ENCODE measurements at regions not wholly inside any gene's neighbourhood (a gene's known extent, or its start where the extent isn't known, plus 50 kb on each side); places are given as distances from the start of the nearest gene placed in this dataset.

DNA sequence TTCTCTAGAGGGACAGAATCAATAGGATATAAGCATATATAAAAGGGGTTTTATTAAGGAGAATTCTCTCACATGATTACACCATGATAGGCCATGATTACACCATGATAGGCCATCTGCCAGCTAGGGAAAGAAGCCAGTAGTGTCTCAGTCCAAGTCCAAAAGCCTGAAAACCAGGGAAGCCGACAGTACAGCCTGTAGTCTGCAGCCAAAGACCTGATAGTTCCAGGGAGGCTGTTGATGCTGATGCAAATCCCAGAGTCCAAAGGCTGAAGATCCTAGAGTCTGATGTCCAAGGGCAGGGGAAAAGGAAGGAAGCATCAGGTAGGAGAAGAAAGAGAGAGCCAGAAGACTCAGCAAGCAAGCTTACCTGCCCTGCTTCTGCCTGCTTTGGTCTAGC lies 411.3 kb upstream of the EMCN start:
- no peak overlapping the region for H2AK9ac ChIP-seq (replicated peaks; ENCODE audit: low read depth, low read length, poor library complexity)
- no peaks in the 10 kb centered on the region for H3K9me3 ChIP-seq (ENCODE audit: control insufficient read depth, insufficient read depth, low read length)
- no peak overlapping the region for H2AFZ ChIP-seq (replicated peaks; ENCODE audit: low read length, poor library complexity)
- H3K4me2 ChIP-seq (ENCODE audit: low read depth, low read length) = no peak overlapping the region
- H2BK20ac ChIP-seq (ENCODE audit: low read depth, low read length) = no peak overlapping the region
- no peak overlapping the region for H3K4me3 ChIP-seq (ENCODE audit: insufficient read depth, low read depth, low read length)
- H3K36me3 ChIP-seq (ENCODE audit: control insufficient read depth, insufficient read depth, low read length) = no peaks in the 10 kb centered on the region
- H2BK5ac ChIP-seq (ENCODE audit: low read depth, low read length, poor library complexity, severe bottlenecking) = no peak overlapping the region
- no peak overlapping the region for H4K8ac ChIP-seq (ENCODE audit: low read depth in 2 of 2, low read length in 2 of 2)
- POLR2A ChIA-PET (ENCODE audit: unreplicated experiment) = no interaction called here
- intact Hi-C loops (cut with micrococcal nuclease) (no loop called here), dilution Hi-C loops (cut with HindIII; ENCODE audit: low sequenced_read_pairs, unreplicated experiment) (no loop called here), in situ Hi-C loops (cut with MboI; ENCODE audit: low sequenced_read_pairs) (no loop called here)
- CTCF ChIA-PET = no interaction called here
- no peaks in the 10 kb centered on the region for H3K79me1 ChIP-seq (ENCODE audit: low read depth in 1 of 2, low read length in 2 of 2)
- H4K5ac ChIP-seq (ENCODE audit: low read depth, low read length) = no peak overlapping the region
- H3K27me3 ChIP-seq (ENCODE audit: control insufficient read depth, insufficient read depth, low read length) = no peaks in the 10 kb centered on the region
- H2AK5ac ChIP-seq (ENCODE audit: low read depth, low read length) = no peak overlapping the region
- no TSS peak for BruUV-seq (replicated peaks)
- no peak overlapping the region for H2BK120ac ChIP-seq (ENCODE audit: low read depth, low read length)
- no peak for DNase-seq
- no CpG with 5 or more reads among the region's 1 CpG for WGBS, 2 experiments (ENCODE audit: extremely low coverage in 2 of 2, insufficient read length in 1 of 2)
- no peak overlapping the region for H3K23ac ChIP-seq (ENCODE audit: low read depth, low read length)
- H2BK15ac ChIP-seq (ENCODE audit: low read depth, low read length) = no peak overlapping the region
- no peak for ATAC-seq (ENCODE audit: low read depth)
- no peaks in the 10 kb centered on the region for H4K20me1 ChIP-seq (ENCODE audit: insufficient read depth, low read length)
- H3K4me1 ChIP-seq (ENCODE audit: control insufficient read depth, insufficient read depth, low read length) = no peaks in the 10 kb centered on the region
- no peak overlapping the region for H3K9ac ChIP-seq (ENCODE audit: low read depth, low read length)
- H3K56ac ChIP-seq (ENCODE audit: extremely low read depth, insufficient read depth, low read length) = no peak overlapping the region
- H3K18ac ChIP-seq (ENCODE audit: low read depth, low read length) = no peak overlapping the region
- no peak overlapping the region for H4K91ac ChIP-seq (ENCODE audit: insufficient read depth, low read depth, low read length)
- H3K14ac ChIP-seq (replicated peaks; ENCODE audit: low read depth, low read length) = no peak overlapping the region
- no peaks in the 10 kb centered on the region for H3K9me1 ChIP-seq (ENCODE audit: insufficient read depth, low read length)
- TF ChIP-seq MXI1 (IDR thresholded peaks at IDR 0.05; ENCODE audit: borderline replicate concordance, low read depth, low read length) (no peak), MAZ (IDR thresholded peaks at IDR 0.05; ENCODE audit: borderline replicate concordance, low read depth, low read length) (no peak), NFE2L2 (IDR thresholded peaks at IDR 0.05; ENCODE audit: low read depth, low read length) (no peak), SMC3 (IDR thresholded peaks at IDR 0.05; ENCODE audit: low read depth, low read length) (no peak), MAFK (IDR thresholded peaks at IDR 0.05; ENCODE audit: low read depth, low read length) (no peak), USF2 (IDR thresholded peaks at IDR 0.05; ENCODE audit: low read depth, low read length) (no peak), CHD1 (IDR thresholded peaks at IDR 0.05; ENCODE audit: low read depth, low read length) (no peak), FOS (IDR thresholded peaks at IDR 0.05; ENCODE audit: low read depth, low read length) (no peak), ELK1 (IDR thresholded peaks at IDR 0.05; ENCODE audit: borderline replicate concordance, low read depth, low read length) (no peak), POLR2A (IDR thresholded peaks at IDR 0.05; ENCODE audit: low read depth, low read length) (no peak), RCOR1 (IDR thresholded peaks at IDR 0.05; ENCODE audit: insufficient replicate concordance, low read length) (no peak), RAD21 (IDR thresholded peaks at IDR 0.05; ENCODE audit: low read length) (no peak), CEBPB (IDR thresholded peaks at IDR 0.05; ENCODE audit: low read depth, low read length) (no peak), BHLHE40 (IDR thresholded peaks at IDR 0.05; ENCODE audit: low read depth, low read length) (no peak), RFX5 (IDR thresholded peaks at IDR 0.05; ENCODE audit: low read depth, low read length) (no peak)
- TF ChIP-seq, protein P1, sequence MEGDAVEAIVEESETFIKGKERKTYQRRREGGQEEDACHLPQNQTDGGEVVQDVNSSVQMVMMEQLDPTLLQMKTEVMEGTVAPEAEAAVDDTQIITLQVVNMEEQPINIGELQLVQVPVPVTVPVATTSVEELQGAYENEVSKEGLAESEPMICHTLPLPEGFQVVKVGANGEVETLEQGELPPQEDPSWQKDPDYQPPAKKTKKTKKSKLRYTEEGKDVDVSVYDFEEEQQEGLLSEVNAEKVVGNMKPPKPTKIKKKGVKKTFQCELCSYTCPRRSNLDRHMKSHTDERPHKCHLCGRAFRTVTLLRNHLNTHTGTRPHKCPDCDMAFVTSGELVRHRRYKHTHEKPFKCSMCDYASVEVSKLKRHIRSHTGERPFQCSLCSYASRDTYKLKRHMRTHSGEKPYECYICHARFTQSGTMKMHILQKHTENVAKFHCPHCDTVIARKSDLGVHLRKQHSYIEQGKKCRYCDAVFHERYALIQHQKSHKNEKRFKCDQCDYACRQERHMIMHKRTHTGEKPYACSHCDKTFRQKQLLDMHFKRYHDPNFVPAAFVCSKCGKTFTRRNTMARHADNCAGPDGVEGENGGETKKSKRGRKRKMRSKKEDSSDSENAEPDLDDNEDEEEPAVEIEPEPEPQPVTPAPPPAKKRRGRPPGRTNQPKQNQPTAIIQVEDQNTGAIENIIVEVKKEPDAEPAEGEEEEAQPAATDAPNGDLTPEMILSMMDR (conservative IDR thresholded peaks at IDR 0.05; ENCODE audit: low read depth, low read length) = no peak
- no peak overlapping the region for H3K27ac ChIP-seq (ENCODE audit: insufficient read depth, low read length)
- no peak overlapping the region for H3K4ac ChIP-seq (ENCODE audit: low read depth, low read length)

All from IMR-90 (cell line).